SK-N-DZ (cell line): ENCODE measurements at regions not wholly inside any gene's neighbourhood (a gene's known extent, or its start where the extent isn't known, plus 50 kb on each side); places are given as distances from the start of the nearest gene placed in this dataset.
"Not testable (repeated sequence)": the region's sequence is repeated elsewhere in the genome, so short reads cannot be mapped to it uniquely, and the experiment has no call there.

Experiments used
- DNase-seq: peaks from one replicate; pipeline ENCODE4 v3.0.0-alpha.2; 2015; ENCODE audit warnings: low spot score

DNA sequence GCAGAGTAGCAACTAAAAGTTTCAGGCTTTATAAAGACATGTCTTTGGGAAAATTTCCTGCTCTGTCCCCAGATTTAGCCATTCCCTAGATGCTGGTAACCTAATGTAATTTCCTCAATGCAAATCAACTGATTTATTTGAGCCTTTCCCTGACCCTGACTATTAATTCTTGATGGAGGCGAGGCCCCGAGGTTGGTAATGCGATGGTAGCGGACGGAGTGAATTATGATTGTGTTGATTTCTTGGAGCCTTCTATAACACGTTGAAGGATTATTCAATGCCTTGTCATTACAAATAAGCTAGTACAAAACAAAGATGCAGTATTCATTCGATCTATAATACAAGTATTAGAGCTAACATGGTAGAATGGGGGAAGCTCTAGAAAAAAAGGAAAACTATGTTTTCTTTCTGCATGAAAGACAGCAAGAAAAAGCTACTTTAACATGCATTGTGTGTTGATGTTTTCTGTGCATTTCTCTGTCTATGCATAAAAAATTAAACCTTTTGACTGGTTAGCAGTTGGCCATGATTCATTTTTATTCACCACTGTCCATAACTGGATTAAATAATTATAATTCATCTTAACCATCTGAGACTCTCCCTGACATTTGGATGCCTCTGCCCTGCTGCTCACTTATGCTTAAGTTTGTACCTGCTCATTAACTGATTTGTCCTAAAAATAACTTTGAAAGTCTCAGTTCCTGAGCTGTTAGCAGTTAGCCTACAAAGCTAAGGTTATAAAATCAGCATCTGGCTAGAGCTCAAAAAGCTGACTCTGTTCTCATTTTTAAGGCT lies 490.2 kb upstream of the NUDT12 start:
- no peak for DNase-seq

DNA sequence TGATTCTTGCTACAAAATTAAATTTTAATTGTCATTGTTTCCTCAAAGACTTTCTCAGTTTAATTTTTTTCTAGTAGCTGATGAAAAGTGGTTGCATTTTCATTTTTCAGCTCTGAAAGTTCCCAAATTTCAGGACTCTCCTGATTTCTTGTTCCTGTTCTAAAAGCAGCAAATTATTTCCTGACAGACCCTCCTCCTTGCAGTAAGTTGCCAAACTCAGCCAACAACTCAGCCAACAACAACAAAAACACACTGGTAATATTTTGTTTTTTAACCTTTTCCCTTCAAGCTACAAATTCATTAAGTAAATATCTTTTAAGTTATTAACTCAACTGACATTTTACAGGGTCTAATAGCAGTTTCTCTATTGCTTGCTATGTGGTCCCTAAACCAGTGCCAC lies 487.8 kb upstream of the NUDT12 start:
- no peak for DNase-seq

GRCh38 chr5:104049752-104050151 lies 487.2 kb upstream of the NUDT12 start:
- no peak for DNase-seq

DNA sequence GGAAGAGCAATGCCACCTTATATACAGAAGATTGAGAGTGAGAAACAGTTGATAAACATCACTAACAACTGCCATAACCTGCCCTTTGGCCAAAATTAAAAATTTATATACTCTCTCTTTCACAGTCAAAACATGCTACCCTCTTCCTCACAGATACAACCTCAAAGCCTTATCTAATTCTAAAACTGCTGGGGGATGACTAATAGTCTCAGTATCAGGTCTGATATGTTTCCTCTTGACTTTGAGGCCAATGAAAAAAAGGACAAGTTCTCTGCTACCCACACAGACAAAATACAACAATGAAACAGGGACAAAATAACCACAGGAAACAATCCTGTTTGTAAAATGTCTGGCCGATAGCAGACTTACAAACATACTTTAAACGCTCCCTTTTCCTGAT lies 485.6 kb upstream of the NUDT12 start:
- no peak for DNase-seq

GRCh38 chr5:104045987-104046386 lies 483.4 kb upstream of the NUDT12 start:
- no peak for DNase-seq

DNA sequence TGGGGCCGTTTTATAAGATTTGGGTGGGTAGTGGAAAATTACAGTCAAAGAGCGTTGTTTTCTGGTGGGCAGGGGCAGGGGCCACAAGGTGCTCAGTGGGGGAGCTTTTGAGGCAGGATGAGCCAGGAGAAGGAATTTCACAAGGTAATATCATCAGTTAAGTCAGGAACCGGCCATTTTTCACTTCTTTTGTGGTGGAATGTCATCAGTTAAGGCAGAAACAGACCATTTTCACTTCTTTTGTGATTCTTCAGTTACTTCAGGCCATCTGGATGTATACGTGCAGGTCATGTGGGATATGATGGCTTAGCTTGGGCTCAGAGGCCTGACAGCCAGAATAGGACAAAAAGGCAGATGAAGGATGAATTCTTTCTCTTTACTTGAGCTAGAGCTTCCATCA lies 477.3 kb upstream of the NUDT12 start:
- not testable (repeated sequence) for DNase-seq

- DNase-seq = not testable (repeated sequence)
Measured at GRCh38 chr5:104037136-104037535, 474.5 kb upstream of the NUDT12 start.

GRCh38 chr5:104033186-104033585 lies 470.6 kb upstream of the NUDT12 start:
- not testable (repeated sequence) for DNase-seq

- DNase-seq = no peak
Measured at GRCh38 chr5:104024538-104024937, 461.9 kb upstream of the NUDT12 start.

DNA sequence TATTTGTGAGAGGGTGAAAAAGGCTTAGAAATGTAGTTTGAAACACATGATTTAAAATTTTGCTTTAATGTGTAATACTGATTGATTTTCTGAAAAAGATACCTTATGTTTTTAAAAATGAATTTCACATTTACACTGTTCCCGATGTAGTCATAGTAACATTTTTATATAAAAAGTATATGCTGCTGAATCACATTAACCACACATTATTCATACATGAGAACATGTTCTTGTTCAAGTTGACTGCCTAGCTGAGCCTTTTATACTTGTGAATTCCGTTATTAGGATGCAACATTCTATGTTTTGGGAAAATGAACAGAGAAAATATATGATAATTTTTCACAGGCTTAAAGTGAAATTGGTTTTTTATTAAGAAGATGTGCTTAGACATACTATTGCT lies 461.1 kb upstream of the NUDT12 start:
- no peak for DNase-seq

DNA sequence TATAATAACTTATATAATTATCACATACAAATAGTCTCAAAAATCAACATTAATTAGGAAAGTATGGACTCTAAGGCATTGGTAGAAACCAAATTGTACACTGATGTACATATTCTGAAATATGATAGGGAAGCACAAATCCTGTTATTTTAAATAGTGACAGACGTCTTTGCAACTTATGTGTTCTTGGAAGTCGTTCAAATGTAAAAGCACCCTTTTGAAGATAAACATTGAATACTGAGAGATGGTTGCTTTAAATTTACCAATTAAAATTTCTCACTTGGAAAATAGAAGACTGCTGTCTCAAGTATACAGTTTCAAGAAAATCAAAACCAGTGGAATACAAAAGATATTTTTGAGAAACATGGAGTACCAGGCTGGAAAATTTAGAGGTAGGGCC lies 457.4 kb upstream of the NUDT12 start:
- DNase-seq = no peak

DNA sequence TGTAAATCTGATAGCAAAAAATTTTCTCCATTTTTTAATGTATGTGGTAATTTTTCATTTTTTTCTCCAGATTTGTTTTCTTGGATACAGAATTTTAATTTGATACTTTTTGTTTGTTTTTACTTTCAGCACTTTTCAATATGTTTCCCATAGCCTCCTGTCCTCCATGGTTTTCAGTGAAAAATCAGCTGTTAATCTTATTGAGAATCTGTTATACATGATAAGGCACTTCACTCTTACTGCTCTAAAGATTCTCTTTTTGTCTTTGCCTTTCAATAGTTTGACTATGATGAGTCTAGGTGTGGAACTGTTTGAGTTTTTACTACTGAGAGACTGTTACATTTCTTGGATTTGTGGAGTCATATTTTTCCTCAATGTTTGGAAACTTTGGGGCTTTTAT lies 455.7 kb upstream of the NUDT12 start:
- DNase-seq = no peak

DNA sequence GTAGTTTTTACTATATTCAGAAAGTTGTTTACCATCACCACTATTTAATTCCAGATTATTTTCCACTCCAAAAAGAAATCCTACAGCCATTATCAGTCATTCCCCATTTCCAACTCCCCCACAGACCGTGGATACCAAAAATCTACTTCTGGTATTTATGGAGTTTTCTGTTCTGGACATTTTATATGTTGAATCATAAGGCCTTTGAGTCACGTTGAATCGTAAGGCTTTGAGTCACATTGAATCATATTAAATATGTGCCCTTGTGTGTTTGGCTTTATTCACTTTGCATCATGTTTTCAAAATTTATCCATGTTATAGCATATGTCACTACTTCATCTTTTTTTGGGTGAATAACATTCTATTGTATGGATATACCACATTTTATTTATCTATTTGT lies 454.1 kb upstream of the NUDT12 start:
- no peak for DNase-seq

DNA sequence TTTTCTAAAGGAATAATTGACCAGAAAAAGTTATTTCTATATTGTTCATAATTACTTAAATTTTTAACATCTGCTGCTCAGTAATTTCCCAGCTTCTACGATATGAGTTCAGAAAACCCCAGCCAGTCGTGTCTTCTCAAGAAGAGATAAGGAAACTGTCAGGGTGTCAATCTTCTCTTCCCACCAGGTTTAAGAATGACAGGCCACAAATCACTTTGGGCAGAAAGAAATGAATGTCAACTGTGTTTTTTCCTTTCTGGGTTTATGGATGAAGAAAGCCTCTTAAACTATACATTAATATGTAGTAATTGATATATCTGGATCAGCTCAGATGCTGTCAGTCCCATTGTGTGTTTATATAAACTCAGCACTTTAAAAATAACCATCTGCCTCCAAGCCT lies 453.2 kb upstream of the NUDT12 start:
- peak; percentile 61 for DNase-seq

DNA sequence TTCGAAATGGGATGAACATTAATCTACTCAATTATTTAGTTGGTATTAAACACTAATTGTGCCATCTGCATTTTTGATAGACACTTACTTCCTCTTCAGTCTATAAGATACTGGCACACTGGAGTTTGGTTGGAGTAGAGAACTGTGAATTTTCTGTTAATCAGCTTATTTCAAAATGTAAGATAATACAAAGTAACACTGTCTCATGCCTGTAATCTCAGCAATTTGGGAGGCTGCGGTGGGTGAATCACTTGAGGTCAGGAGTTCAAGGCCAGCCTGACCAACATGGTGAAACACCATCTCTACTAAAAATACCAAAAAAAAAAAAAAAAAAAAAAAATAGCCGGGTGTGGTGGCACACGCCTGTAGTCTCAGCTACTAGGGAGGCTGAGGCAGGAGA lies 440.2 kb upstream of the NUDT12 start:
- not testable (repeated sequence) for DNase-seq

DNA sequence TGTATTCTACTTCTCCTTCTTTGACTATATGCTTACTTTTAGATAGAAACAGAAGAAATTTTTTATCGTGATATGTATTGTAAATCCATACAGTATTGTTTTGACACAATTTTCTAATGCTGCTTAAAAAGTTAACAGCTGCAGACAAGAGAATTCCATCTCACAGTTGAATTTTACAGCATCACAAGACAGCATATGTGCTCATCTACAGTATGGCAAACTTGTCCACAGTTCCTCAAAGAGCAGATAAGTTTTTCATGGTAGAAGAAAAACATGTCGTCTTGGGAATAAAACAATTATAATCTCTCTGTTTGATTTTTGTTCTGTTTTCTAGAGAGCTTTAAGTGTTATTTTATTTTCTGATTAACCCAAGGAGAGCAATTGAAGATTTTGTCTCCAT lies 438.5 kb upstream of the NUDT12 start:
- no peak for DNase-seq

DNA sequence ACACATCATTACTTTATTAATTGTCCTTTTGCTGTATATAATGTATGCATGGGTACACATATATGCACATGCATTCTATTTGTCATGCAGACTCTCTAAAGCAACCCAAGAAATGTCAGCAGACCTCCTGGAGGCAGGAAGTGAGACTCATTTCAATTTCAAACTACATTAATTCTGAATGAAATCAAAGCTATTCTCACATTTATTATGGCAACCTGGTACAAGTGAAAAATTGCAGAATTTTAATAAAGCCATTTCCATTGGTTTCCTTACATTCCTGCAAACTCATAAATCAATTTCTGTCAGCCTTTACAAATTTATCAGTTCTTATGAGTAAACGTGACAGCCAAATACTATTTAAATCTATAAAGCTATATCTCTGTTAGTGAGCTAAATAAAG lies 430.4 kb upstream of the NUDT12 start:
- DNase-seq = no peak

- no peak for DNase-seq
Measured at GRCh38 chr5:103990064-103990463, 427.5 kb upstream of the NUDT12 start.

DNA sequence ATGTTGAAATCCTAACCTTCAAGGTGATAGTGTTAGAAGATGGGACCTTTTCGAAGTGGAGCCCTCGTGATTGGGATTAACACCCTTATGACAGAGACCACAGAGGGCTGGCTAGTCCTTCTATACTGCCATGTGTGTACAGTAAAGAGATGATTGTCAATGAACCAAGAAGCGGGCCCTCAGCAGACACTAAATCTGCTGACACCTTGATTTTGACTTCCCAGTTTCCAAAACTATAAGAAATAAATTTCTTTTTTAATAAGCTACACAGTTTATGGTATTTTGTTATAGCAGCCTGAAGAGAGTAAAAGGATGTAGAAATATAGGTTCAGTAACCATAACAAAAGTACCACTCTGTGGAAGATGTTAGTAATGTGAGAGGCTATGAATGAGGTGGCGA lies 419.0 kb upstream of the NUDT12 start:
- DNase-seq = no peak

DNA sequence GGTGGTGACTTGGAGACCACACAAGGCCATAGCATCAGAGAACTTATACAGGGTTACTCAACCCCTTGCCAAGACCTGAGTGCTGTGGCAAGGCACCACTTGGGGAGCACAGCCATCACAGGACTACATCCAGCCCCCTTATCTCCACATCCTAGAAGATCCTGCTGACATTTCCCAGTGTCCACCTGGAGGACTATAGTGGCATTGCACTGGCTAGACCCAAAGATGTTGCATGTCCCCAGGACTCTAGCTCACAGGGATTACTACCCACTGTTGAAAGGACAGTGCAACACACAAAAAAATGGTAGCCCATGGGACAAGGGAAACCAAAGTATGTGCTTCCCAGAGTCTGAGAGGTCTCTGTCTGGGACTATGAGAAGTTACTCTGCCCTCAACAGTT lies 411.1 kb upstream of the NUDT12 start:
- DNase-seq = no peak

DNA sequence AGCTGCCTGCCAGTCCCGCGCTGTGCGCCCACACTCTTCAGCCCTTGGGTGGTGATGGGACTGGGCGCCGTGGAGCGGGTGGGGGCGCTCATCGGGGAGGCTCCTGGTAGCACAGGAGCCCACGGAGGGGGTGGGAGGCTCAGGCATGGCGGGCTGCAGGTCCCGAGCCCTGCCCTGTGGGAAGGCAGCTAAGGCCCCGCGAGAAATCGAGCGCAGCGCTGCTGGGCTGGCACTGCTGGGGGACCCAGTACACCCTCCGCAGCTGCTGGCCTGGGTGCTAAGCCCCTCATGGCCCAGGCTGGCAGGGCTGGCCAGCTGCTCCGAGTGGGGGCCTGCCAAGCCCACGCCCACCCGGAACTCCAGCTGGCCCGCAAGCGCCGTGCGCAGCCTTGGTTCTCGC lies 403.7 kb upstream of the NUDT12 start:
- not testable (repeated sequence) for DNase-seq

GRCh38 chr5:103962023-103962422 lies 399.4 kb upstream of the NUDT12 start:
- DNase-seq = no peak

DNA sequence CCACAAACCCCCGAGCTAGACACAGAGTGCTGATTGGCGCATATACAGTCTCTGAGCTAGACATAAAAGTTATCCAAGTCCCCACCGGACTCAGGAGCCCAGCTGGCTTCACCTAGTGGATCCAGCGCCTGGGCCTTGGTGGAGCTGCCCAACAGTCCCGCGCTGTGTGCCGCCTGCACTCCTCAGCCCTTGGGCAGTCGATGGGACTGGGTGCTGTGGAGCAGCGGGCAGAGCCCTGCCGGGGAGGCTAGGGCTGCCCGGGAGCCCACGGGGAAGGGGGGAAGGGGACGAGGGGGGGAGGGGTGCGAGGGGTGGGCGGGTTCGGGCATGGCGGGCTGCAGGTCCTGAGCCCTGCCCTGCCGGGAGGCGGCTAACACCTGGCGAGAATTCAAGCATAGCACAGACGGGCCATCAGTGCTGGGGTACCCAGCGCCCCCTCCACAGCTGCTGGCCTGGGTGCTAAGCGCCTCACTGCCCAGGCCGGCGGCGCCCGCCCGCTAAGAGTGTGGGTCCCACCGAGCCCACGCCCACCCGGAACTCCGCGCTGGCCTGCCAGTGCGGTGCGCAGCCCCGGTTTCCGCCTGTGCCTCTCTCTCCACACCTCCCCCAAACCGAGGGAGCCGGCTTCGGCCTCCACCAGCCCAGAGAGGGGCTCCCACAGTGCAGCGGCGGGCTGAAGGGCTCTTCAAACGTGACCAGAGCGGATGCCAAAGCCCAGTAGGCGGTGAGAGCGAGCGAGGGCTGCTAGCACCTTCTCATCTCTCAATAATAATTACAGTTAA lies 391.2 kb upstream of the NUDT12 start:
- no peak for DNase-seq
